ENCODE measurements at regions not wholly inside any gene's neighbourhood (a gene's known extent, or its start where the extent isn't known, plus 50 kb on each side); places are given as distances from the start of the nearest gene placed in this dataset.

DNA sequence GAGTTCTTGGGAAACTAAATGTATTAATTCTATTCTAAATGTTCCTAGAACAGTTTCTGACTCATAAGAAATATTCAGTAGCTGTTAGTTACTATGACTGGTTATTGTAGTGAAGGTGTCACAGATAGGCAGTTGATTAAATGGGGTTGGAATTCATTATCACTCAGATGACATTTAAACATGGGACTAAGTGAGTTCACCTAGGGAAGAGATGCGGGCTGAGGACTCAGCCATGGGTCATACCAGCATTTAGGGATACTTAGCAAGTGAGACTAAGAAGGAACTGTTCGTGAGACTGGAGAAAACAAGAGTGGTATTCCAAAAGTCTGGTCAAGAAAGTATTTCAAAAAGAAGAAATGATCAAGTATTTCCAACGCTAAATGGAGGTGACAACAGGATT is 125.1 kb upstream of the ADGRL4 start:
- TF ChIP-seq, protein P1, sequence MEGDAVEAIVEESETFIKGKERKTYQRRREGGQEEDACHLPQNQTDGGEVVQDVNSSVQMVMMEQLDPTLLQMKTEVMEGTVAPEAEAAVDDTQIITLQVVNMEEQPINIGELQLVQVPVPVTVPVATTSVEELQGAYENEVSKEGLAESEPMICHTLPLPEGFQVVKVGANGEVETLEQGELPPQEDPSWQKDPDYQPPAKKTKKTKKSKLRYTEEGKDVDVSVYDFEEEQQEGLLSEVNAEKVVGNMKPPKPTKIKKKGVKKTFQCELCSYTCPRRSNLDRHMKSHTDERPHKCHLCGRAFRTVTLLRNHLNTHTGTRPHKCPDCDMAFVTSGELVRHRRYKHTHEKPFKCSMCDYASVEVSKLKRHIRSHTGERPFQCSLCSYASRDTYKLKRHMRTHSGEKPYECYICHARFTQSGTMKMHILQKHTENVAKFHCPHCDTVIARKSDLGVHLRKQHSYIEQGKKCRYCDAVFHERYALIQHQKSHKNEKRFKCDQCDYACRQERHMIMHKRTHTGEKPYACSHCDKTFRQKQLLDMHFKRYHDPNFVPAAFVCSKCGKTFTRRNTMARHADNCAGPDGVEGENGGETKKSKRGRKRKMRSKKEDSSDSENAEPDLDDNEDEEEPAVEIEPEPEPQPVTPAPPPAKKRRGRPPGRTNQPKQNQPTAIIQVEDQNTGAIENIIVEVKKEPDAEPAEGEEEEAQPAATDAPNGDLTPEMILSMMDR (conservative IDR thresholded peaks at IDR 0.05; ENCODE audit: low read depth, low read length): no peak
- no peak for TF ChIP-seq EZH2 (IDR thresholded peaks at IDR 0.05; ENCODE audit: borderline replicate concordance, low read depth, low read length, poor library complexity, severe bottlenecking)

Data from A673 (cell line).